Fibroblast of pulmonary artery (primary cell): ENCODE measurements at regions not wholly inside any gene's neighbourhood (a gene's known extent, or its start where the extent isn't known, plus 50 kb on each side); places are given as distances from the start of the nearest gene placed in this dataset.

Experiments used
- DNase-seq: peaks from one replicate; pipeline ENCODE4 v3.0.0-alpha.2; 2010; ENCODE audit warnings: low read depth
- H3K4me3 ChIP-seq: replicated peaks from 2 replicates; pipeline ENCODE4 v1.5.1; 2011; ENCODE audit warnings: low read depth, mild to moderate bottlenecking, control low read depth, low read length, moderate library complexity
- CTCF ChIP-seq: IDR thresholded peaks from 2 replicates; pipeline ENCODE4 v1.5.1; 2011; ENCODE audit warnings: mild to moderate bottlenecking, control low read depth, low read length, inconsistent platforms; ENCODE audit errors: missing control alignments

GRCh38 chr14:26846388-26846787 is 248.6 kb upstream of the NOVA1 start:
- no peak for DNase-seq
- no peak for TF ChIP-seq CTCF
- H3K4me3 ChIP-seq: no peak overlapping the region

GRCh38 chr14:26849514-26849913 is 251.7 kb upstream of the NOVA1 start:
- no peak for DNase-seq
- TF ChIP-seq CTCF: no peak
- no peak overlapping the region for H3K4me3 ChIP-seq

GRCh38 chr14:26851793-26852192 is 254.0 kb upstream of the NOVA1 start:
- H3K4me3 ChIP-seq: no peak overlapping the region
- DNase-seq: no peak
- TF ChIP-seq CTCF: no peak

GRCh38 chr14:26855077-26855753 is 257.4 kb upstream of the NOVA1 start:
- DNase-seq: peak; percentile 68
- TF ChIP-seq CTCF: no peak
- no peak overlapping the region for H3K4me3 ChIP-seq

- DNase-seq: peak; percentile 17
- TF ChIP-seq CTCF: no peak
- no peak overlapping the region for H3K4me3 ChIP-seq
Measured at GRCh38 chr14:26856876-26857518, 259.2 kb upstream of the NOVA1 start.

GRCh38 chr14:26859483-26859882 is 261.6 kb upstream of the NOVA1 start:
- TF ChIP-seq CTCF: no peak
- DNase-seq: no peak
- no peak overlapping the region for H3K4me3 ChIP-seq

GRCh38 chr14:26860111-26860510 is 262.3 kb upstream of the NOVA1 start:
- no peak for TF ChIP-seq CTCF
- DNase-seq: no peak
- H3K4me3 ChIP-seq: no peak overlapping the region
